Activated naive CD8-positive, alpha-beta T cell treated with anti-CD3 and anti-CD28 coated beads, Interleukin-2, amount 50 U/mL, for 24 hours (primary cell): ENCODE measurements at regions not wholly inside any gene's neighbourhood (a gene's known extent, or its start where the extent isn't known, plus 50 kb on each side); places are given as distances from the start of the nearest gene placed in this dataset.
"Not testable (repeated sequence)": the region's sequence is repeated elsewhere in the genome, so short reads cannot be mapped to it uniquely, and the experiment has no call there.

Experiments
- ATAC-seq: fragments of 150-1000 bp; cut with Tn5 transposase; one replicate; pipeline ENCODE4 v1.10.0; 2021
- DNase-seq: peaks from one replicate; pipeline ENCODE4 v3.0.0; 2021
- H3K27ac Mint-ChIP-seq: one replicate; pipeline ENCODE4 v1.8.0; 2021; ENCODE audit warnings: mild to moderate bottlenecking, mixed read lengths
- H3K27me3 Mint-ChIP-seq: one replicate; pipeline ENCODE4 v1.8.0; 2021; ENCODE audit warnings: mixed read lengths
- H3K36me3 Mint-ChIP-seq: one replicate; pipeline ENCODE4 v1.8.0; 2021; ENCODE audit warnings: low read depth, mixed read lengths
- H3K4me1 Mint-ChIP-seq: one replicate; pipeline ENCODE4 v1.8.0; 2021; ENCODE audit warnings: mixed read lengths
- H3K4me3 Mint-ChIP-seq: one replicate; pipeline ENCODE4 v1.8.0; 2021; ENCODE audit warnings: mild to moderate bottlenecking, moderate library complexity, mixed read lengths
- H3K9me3 Mint-ChIP-seq: one replicate; pipeline ENCODE4 v1.8.0; 2021; ENCODE audit warnings: mixed read lengths

DNA sequence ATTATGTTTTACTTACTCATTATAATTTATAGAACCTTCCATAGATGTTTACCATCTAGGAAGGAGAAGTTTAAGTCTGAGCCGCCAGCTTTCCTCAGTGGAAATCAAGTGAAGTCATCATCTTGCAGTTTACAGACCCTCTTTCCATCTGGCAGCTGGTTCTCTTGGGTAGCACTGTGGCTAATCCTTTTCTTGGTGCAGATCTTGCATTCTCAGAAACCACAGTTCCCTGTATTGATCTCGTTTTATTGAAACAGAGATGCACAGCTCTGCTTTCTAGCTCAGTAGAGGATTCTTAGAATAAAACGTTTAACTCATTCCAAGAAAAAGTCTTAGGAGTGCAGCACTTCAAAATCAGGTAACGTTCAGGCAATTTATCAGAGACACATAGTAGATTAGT, 1154.7 kb downstream of the FOXD4L5 start:
- not testable (repeated sequence) for H3K4me1 Mint-ChIP-seq, ATAC-seq, H3K4me3 Mint-ChIP-seq, H3K27ac Mint-ChIP-seq, H3K9me3 Mint-ChIP-seq, H3K36me3 Mint-ChIP-seq, H3K27me3 Mint-ChIP-seq, DNase-seq

DNA sequence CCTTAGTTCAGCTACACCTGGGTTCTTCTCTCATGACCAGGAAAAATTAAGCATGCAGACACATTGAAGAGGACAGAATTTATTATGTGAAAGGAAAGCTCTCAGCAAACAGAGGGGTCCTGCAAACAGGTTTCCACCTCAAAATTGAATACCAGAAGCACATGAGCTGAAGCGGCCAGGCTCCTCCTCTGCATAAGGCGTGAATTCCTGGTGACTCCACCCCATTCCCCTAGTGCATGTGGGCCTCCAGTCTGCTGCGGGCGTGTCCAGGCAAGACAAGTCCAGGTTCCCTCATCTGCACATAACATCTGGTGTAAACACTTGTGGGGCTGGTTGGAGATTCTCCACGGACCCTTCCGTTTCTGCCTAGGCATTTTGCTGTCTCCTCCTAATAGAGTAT, 1156.4 kb downstream of the FOXD4L5 start:
- Mint-ChIP-seq H3K36me3 (no peaks in the 10 kb centered on the region), H3K9me3 (peaks cover 4% of the 10 kb centered on the region), H3K27me3 (no peaks in the 10 kb centered on the region), H3K27ac (no peak overlapping the region), H3K4me1 (no peaks in the 10 kb centered on the region), H3K4me3 (no peak overlapping the region)
- DNase-seq, result no peak
- ATAC-seq, result no peak

DNA sequence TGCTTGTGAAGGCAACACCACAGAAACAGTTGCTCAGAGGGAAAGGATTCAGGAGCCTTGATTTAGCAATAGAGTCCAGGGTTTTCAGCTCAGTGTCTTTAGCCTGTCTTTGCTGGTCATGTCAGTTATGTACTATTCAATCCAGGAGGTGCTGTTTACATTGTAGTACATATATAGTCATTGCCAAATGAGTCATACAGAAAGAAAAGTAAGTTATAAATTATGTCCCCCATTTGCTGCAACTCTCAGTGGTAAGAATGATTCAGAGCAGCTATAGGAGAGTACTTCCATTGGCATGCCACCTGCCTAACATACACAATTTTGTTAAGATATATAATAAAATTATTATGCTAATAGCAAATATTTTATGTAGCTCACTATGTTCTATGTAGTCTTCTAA, 1163.4 kb downstream of the FOXD4L5 start:
- not testable (repeated sequence) for H3K27me3 Mint-ChIP-seq, H3K36me3 Mint-ChIP-seq, H3K27ac Mint-ChIP-seq, DNase-seq, ATAC-seq, H3K4me1 Mint-ChIP-seq, H3K9me3 Mint-ChIP-seq, H3K4me3 Mint-ChIP-seq

DNA sequence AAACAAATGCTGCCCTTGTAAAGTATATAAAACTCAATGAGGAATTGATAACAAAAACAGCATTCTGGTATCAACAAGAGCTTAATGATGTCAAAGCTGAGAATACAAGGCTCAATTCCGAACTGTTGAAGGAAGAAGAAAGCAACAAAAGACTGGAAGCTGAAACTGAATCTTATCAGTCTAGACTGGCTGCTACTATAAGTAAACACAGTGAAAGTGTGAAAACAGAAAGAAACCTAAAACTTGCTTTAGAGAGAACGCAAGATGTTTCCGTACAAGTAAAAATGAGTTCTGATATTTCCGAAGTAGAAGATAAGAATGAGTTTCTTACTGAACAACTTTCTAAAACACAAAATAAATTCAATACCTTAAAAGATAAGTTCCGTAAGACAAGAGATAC, 1167.7 kb downstream of the FOXD4L5 start:
- H3K9me3 Mint-ChIP-seq, DNase-seq, H3K27ac Mint-ChIP-seq, H3K4me3 Mint-ChIP-seq, H3K36me3 Mint-ChIP-seq, ATAC-seq, H3K4me1 Mint-ChIP-seq, H3K27me3 Mint-ChIP-seq: not testable (repeated sequence)

DNA sequence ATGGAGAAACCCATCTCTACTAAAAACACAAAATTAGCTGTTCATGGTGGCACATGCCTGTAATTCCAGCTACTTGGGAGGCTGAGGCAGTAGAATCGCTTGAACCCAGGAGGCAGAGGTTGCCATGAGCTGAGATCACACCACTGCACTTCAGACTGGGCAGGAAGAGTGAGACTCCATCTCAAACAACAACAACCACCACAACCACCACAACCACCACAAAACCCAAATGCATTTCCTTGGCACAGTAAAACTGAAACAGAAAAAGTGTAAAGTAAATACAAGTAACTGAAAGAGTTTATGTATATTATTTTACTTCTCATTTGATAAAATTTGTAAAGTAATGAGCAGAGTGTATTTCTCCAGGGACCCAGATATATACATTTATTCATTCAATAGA, 1177.1 kb downstream of the FOXD4L5 start:
- H3K27me3 Mint-ChIP-seq, H3K27ac Mint-ChIP-seq, DNase-seq, H3K4me3 Mint-ChIP-seq, H3K36me3 Mint-ChIP-seq, H3K4me1 Mint-ChIP-seq, H3K9me3 Mint-ChIP-seq, ATAC-seq: not testable (repeated sequence)

DNA sequence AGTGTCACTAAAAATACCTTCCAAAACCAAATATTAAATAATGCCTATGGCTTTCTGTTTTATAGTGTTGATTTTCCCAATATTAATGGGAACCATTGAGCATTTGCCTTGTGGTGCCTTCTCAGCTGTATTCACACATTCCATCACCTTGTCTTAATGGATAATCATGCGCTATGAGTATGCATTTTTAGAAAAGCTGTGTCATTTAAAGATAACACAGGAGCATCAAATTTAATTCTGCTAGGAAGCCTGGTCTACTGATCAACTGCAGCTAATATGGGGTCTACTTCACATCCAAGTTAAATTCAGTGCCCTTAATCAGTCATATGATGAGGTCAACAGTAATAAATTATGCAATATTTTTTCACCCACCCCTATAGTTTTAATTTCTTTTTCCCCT, 1177.8 kb downstream of the FOXD4L5 start:
- H3K4me3 Mint-ChIP-seq, H3K36me3 Mint-ChIP-seq, H3K27ac Mint-ChIP-seq, H3K4me1 Mint-ChIP-seq, H3K9me3 Mint-ChIP-seq, DNase-seq, ATAC-seq, H3K27me3 Mint-ChIP-seq: not testable (repeated sequence)

DNA sequence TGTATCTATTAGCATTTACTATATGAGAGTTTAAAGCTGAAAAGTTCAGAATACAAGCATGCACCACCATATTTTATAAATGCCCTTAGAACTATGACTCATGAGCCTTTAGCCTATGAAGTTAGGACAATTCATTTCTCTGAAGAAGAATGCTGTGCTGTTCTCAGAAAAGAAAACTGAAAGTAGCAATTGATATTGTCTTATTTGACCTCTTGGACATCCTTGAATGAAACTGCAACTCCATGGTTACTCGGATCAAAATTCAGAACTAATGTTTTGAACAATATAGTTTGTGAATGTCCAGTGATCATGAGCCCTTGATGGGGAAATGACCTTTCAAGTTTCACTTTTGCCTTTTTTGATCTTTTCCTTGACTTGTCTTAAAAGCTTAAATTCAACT, 1179.8 kb downstream of the FOXD4L5 start:
- not testable (repeated sequence) for H3K4me3 Mint-ChIP-seq, H3K27me3 Mint-ChIP-seq

DNA sequence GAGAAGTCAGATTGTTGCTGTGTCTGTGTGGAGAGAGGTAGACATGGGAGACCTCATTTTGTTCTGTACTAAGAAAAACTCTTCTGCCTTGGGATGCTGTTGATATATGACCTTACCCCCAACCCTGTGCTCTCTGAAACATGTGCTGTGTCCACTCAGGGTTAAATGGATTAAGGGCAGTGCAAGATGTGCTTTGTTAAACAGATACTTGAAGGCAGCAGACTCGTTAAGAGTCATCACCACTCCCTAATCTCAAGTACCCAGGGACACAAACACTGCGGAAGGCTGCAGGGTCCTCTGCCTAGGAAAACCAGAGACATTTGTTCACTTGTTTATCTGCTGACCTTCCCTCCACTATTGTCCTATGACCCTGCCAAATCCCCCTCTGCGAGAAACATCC, 1183.5 kb downstream of the FOXD4L5 start:
- H3K9me3 Mint-ChIP-seq, H3K36me3 Mint-ChIP-seq, DNase-seq, H3K27me3 Mint-ChIP-seq, H3K4me1 Mint-ChIP-seq, H3K4me3 Mint-ChIP-seq, H3K27ac Mint-ChIP-seq, ATAC-seq: not testable (repeated sequence)

More for the DNA sequence above, 1179.8 kb downstream of the FOXD4L5 start:
- H3K36me3 Mint-ChIP-seq, DNase-seq, H3K9me3 Mint-ChIP-seq, ATAC-seq, H3K4me1 Mint-ChIP-seq, H3K27ac Mint-ChIP-seq: not testable (repeated sequence)

DNA sequence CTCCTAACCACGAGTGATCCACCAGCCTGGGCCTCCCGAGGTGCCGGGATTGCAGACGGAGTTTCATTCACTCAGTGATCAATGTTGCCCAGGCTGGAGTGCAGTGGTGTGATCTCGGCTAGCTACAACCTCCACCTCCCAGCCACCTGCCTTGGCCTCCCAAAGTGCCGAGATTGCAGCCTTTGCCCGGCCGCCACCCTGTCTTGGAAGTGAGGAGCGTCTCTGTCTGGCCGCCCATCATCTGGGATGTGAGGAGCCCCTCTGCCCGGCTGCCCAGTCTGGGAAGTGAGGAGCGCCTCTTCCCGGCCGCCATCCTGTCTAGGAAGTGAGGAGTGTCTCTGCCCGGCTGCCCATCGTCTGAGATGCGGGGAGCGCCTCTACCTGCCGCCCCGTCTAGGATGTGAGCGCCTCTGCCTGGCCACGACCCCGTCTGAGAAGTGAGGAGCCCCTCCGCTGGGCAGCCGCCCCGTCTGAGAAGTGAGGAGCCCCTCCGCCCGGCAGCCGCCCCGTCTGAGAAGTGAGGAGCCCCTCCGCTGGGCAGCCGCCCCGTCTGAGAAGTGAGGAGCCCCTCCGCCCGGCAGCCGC, 1184.3 kb downstream of the FOXD4L5 start:
- not testable (repeated sequence) for H3K27me3 Mint-ChIP-seq, ATAC-seq, H3K27ac Mint-ChIP-seq, DNase-seq, H3K36me3 Mint-ChIP-seq, H3K9me3 Mint-ChIP-seq, H3K4me1 Mint-ChIP-seq, H3K4me3 Mint-ChIP-seq

DNA sequence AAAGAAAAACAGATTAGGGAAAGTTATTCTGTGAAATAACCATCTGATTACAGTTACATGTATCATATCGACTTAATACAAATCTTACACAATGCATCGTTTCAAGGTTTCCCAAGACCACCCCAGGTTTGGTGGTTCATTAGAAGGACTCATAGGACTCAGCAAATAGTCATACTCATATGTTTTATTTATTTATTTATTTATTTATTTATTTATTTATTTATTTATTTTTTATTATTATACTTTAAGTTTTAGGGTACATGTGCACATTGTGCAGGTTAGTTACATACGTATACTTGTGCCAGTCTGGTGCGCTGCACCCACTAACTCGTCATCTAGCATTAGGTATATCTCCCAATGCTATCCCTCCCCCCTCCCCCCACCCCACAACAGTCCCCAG, 1199.0 kb downstream of the FOXD4L5 start:
- H3K27me3 Mint-ChIP-seq, result not testable (repeated sequence)

DNA sequence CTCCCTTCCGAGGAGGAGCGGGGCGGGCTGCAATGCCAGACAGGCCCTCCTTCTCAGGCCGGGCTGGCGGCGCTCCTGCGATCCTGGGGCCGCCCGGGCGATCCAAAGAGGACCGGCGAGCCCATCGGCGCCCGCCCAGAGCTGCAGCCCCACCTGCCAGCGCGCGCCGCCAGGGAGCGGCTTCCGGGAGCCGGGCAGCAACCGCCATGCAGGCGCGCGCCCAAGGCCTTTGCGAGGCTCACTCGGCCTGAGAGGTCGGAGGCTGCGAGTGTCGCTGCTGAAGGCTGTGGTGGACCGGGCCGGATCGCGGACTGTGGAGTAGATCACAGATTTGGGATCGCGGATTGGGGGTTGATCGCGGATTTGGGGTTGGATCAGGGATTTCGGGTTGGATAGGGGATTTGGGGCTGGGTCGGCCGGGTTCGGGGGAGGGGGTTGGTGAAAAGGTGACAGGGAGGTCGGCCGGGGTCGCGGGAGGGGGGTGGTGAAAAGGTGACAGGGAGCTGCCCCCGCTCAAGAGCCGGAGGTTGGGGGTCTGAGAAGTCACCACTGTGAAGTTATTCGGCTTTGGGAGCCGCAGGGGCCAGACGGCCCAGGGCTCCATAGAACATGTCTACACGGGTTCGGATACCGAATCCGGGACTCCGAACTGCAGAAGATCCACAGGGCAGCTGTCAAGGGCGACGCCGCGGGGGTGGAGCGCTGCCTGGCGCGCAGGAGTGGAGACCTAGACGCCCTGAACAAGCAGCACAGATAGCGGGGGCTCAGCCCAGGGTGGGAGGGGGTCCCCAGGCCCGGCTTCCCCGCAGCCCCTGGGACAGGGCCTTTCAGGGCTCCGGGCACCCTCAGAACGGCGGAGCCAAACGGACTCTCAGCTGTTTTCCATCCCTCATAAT, 1213.4 kb downstream of the FOXD4L5 start:
- DNase-seq, H3K27me3 Mint-ChIP-seq, H3K4me3 Mint-ChIP-seq, H3K9me3 Mint-ChIP-seq, H3K27ac Mint-ChIP-seq, H3K4me1 Mint-ChIP-seq, ATAC-seq, H3K36me3 Mint-ChIP-seq: not testable (repeated sequence)

More for the DNA sequence above, 1199.0 kb downstream of the FOXD4L5 start:
- H3K36me3 Mint-ChIP-seq, ATAC-seq, H3K9me3 Mint-ChIP-seq, H3K4me3 Mint-ChIP-seq, H3K27ac Mint-ChIP-seq, DNase-seq, H3K4me1 Mint-ChIP-seq: not testable (repeated sequence)

DNA sequence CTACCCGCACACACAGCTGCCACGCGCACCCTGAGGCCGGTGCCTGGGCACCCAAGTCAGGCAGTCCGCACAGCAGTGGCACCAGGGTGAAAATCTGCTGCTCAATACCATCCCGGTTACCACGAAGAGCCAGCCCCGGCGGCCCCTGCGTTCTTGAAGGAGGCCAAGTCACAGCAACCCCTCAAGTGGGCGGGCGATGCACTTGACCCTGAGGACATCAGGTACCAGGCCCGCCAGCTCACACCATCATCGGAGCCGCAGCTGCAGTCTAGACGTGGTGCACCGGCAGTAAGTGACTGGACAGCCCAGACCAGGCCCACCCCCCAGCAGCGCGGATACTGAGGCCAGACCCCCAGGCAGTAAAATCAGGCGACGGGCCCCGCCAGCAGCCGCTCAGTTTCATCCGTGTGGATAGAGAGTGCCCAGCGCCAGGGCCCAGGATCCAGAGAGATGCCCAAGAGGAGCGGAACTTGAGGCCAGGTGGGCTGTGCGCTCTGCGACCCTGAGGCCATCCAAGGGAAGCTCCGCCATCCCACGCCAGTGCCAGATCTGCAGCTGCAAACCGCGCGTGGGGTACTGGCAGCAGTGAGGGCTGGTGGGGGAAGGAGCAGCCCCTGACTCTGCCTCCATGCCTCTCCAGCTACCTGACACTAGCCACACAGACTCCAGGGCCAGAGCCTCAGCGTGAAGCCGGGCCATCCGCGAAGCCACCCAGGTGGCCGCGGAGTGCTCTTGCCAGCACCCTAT, 1214.2 kb downstream of the FOXD4L5 start:
- not testable (repeated sequence) for H3K36me3 Mint-ChIP-seq, H3K9me3 Mint-ChIP-seq, H3K4me3 Mint-ChIP-seq, H3K27ac Mint-ChIP-seq, DNase-seq, H3K27me3 Mint-ChIP-seq, ATAC-seq, H3K4me1 Mint-ChIP-seq

DNA sequence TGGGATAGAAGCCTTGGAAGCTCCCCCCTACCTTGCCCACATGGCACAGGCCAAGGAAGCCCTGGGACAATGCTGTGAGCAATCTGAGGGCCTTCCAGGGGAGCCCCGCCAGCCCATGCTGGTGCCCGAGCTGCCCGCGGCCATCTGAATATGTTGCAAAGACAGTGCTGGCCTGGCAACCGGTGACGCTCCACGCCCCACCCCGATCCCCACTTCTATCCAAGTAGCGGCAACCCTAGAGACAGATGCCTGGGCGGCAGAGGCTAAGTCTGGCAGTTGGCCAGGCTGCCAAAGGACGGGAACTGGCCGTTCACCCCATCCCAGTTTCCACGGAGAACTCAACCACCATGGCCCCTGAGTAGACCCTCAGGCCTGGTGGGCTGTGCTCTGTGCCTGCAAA, 1214.9 kb downstream of the FOXD4L5 start:
- H3K27me3 Mint-ChIP-seq, ATAC-seq, H3K4me3 Mint-ChIP-seq, H3K36me3 Mint-ChIP-seq, DNase-seq, H3K27ac Mint-ChIP-seq, H3K4me1 Mint-ChIP-seq, H3K9me3 Mint-ChIP-seq: not testable (repeated sequence)

DNA sequence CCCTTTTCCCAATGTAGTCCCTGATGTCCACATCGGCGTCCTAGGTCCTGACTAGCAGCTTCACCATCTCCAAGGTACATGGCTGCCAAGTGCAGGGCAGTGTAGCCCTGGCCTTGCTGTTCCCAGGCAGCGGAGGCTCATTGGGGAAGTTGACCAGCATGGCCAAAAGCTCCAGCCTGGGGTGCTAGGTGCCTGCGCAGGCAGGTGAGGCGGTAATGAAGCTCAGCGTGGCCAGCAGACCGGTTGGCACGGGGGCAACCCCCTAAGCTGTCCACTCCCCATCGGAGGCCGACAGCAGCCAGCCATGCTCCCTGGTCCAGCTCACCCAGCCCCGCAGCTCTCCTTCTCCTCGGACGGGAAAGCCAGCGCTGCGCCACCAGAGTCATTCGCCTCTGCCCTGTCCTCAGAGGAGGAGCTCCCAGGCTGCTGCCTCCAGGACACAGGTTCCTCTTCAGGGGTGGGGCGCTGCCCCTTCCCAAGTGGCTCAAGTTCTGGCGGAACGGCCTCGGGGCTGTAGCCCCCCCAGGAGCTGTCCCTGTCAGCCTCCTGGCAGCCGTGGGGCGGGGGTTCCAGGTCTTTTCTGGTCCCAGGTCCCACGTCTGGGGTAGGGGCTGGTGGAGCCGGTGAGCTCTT, 1218.2 kb downstream of the FOXD4L5 start:
- Mint-ChIP-seq H3K4me3 (no peak overlapping the region), H3K27ac (no peak overlapping the region), H3K27me3 (no peaks in the 10 kb centered on the region), H3K9me3 (peaks cover 5% of the 10 kb centered on the region), H3K4me1 (no peaks in the 10 kb centered on the region), H3K36me3 (no peaks in the 10 kb centered on the region)
- DNase-seq (no peak), ATAC-seq (no peak)
